Esophagus squamous epithelium (tissue), 5 donors: ENCODE measurements at regions not wholly inside any gene's neighbourhood (a gene's known extent, or its start where the extent isn't known, plus 50 kb on each side); places are given as distances from the start of the nearest gene placed in this dataset.

Experiments used
- DNase-seq: peaks from one replicate; lab custom pipeline; 2025; lab: John Stamatoyannopoulos, UW
- H3K27ac ChIP-seq, 4 donors: fragments of 200-600 bp; sonication (generic); one replicate each; pipeline ENCODE4 v1.5.1; 2016 to 2019; ENCODE audit warnings: mild to moderate bottlenecking in 1 of 4
- H3K27me3 ChIP-seq, 4 donors: fragments of 200-600 bp; sonication (generic); 1 replicate in 3 of 4; 2 replicates in 1 of 4; pipeline versions ENCODE4 v1.5.1 to v1.6.0; 2017 to 2021; ENCODE audit warnings: antibody characterized with exemption in 1 of 4
- H3K36me3 ChIP-seq, 3 donors: fragments of 200-600 bp; sonication (generic); one replicate each; pipeline ENCODE4 v1.5.1; 2016 to 2019
- H3K4me1 ChIP-seq, 3 donors: fragments of 200-600 bp; sonication (generic); one replicate each; pipeline ENCODE4 v1.5.1; 2017 to 2019
- H3K4me3 ChIP-seq, 4 donors: fragments of 200-600 bp; sonication (generic); 1 replicate in 3 of 4; 2 replicates in 1 of 4; pipeline ENCODE4 v1.5.1; 2016 to 2019; ENCODE audit warnings: mild to moderate bottlenecking in 2 of 4, moderate library complexity in 1 of 4
- H3K9me3 ChIP-seq, 3 donors: fragments of 200-600 bp; sonication (generic); one replicate each; pipeline ENCODE4 v1.5.1; 2016 to 2019
- CTCF ChIP-seq, 6 experiments: fragments of 450-650 bp in 4 of 6; fragments of 200-600 bp in 2 of 6; sonication (generic) in 2 of 6; IDR thresholded peaks; one replicate each; pipeline ENCODE4 v1.5.1; 2016 to 2019; ENCODE audit warnings: antibody characterized with exemption in 6 of 6, mild to moderate bottlenecking in 4 of 6, moderate library complexity in 4 of 6
- POLR2A ChIP-seq, 4 donors: fragments of 450-650 bp; IDR thresholded peaks; one replicate each; pipeline ENCODE4 v1.6.1; 2017; ENCODE audit warnings: antibody characterized with exemption in 4 of 4, mild to moderate bottlenecking in 4 of 4, moderate library complexity in 3 of 4
- WGBS, 2 donors: methylation state at CpG; one replicate each; pipeline ENCODE4 v1.1.5; 2018; 5-methylcytosine and 5-hydroxymethylcytosine counted together
- intact Hi-C: fragments of 100-400 bp; cut with DNase I; formaldehyde crosslinking; loops from one replicate; pipeline ENCODE4 v1.15.0; 2022
- donor health status: DM: yes; HTN: yes; CAD: no.

GRCh38 chr5:161023551-161023950, 171.5 kb upstream of the ATP10B start:
- no peak overlapping the region for H3K4me3 ChIP-seq
- no peaks in the 10 kb centered on the region for H3K36me3 ChIP-seq
- intact Hi-C loops: no loop called here
- H3K27ac ChIP-seq: no peak overlapping the region
- no peak for TF ChIP-seq CTCF (IDR thresholded peaks at IDR 0.05)
- no peak for TF ChIP-seq POLR2A (IDR thresholded peaks at IDR 0.05)
- DNase-seq: no peak
- no peaks in the 10 kb centered on the region for H3K27me3 ChIP-seq
- no peaks in the 10 kb centered on the region for H3K4me1 ChIP-seq
- 38 to 47% methylated on average over 4 of the region's 4 CpGs for WGBS, 2 donors
- no peaks in the 10 kb centered on the region for H3K9me3 ChIP-seq

GRCh38 chr5:161022151-161022550, 170.1 kb upstream of the ATP10B start:
- no peak for DNase-seq
- TF ChIP-seq CTCF (IDR thresholded peaks at IDR 0.05) (no peak), POLR2A (IDR thresholded peaks at IDR 0.05) (no peak)
- intact Hi-C loops: no loop called here

GRCh38 chr5:161009817-161010216, 157.8 kb upstream of the ATP10B start:
- no peak for DNase-seq
- Histone ChIP-seq H3K9me3 (peaks cover 0 to 7% (median 0%) of the 10 kb centered on the region in 3 donors), H3K27ac (no peak overlapping the region), H3K27me3 (no peaks in the 10 kb centered on the region), H3K4me1 (no peaks in the 10 kb centered on the region), H3K36me3 (no peaks in the 10 kb centered on the region), H3K4me3 (no peak overlapping the region)
- intact Hi-C loops: no loop called here
- WGBS, 2 donors: 36 to 53% methylated on average over 1 of the region's 1 CpG
- TF ChIP-seq CTCF (IDR thresholded peaks at IDR 0.05) (no peak), POLR2A (IDR thresholded peaks at IDR 0.05) (no peak)

More at GRCh38 chr5:161022151-161022550, 170.1 kb upstream of the ATP10B start:
- 69 to 78% methylated on average over 2 of the region's 2 CpGs for whole genome bisulfite sequencing, 2 donors
- no peak overlapping the region for H3K4me3 ChIP-seq
- H3K27ac ChIP-seq: no peak overlapping the region
- no peaks in the 10 kb centered on the region for H3K9me3 ChIP-seq
- no peaks in the 10 kb centered on the region for H3K27me3 ChIP-seq
- H3K4me1 ChIP-seq: no peaks in the 10 kb centered on the region
- H3K36me3 ChIP-seq: no peaks in the 10 kb centered on the region

- Histone ChIP-seq H3K27me3 (no peaks in the 10 kb centered on the region), H3K4me1 (no peaks in the 10 kb centered on the region), H3K36me3 (no peaks in the 10 kb centered on the region), H3K4me3 (no peak overlapping the region), H3K27ac (no peak overlapping the region), H3K9me3 (peaks cover 0 to 8% (median 0%) of the 10 kb centered on the region in 3 donors)
- DNase-seq: no peak
- TF ChIP-seq CTCF (IDR thresholded peaks at IDR 0.05) (no peak), POLR2A (IDR thresholded peaks at IDR 0.05) (no peak)
- intact Hi-C loops: no loop called here
- 58 to 68% methylated on average over 2 of the region's 2 CpGs for WGBS, 2 donors
These were observed 157.2 kb upstream of the ATP10B start for GRCh38 chr5:161009194-161009593.

GRCh38 chr5:161007879-161008278, 155.9 kb upstream of the ATP10B start:
- Histone ChIP-seq H3K9me3 (peaks cover 0 to 8% (median 0%) of the 10 kb centered on the region in 3 donors), H3K27me3 (no peaks in the 10 kb centered on the region), H3K27ac (no peak overlapping the region), H3K4me1 (no peaks in the 10 kb centered on the region), H3K4me3 (no peak overlapping the region), H3K36me3 (no peaks in the 10 kb centered on the region)
- 49 to 55% methylated on average over 2 of the region's 2 CpGs for WGBS, 2 donors
- DNase-seq: no peak
- TF ChIP-seq POLR2A (IDR thresholded peaks at IDR 0.05) (no peak), CTCF (IDR thresholded peaks at IDR 0.05) (no peak)
- intact Hi-C loops: no loop called here
